HG02970 (cell line): ENCODE measurements at regions not wholly inside any gene's neighbourhood (a gene's known extent, or its start where the extent isn't known, plus 50 kb on each side); places are given as distances from the start of the nearest gene placed in this dataset.
"Not testable (repeated sequence)": the region's sequence is repeated elsewhere in the genome, so short reads cannot be mapped to it uniquely, and the experiment has no call there.

ENCODE experiments used
- ATAC-seq: cut with Tn5 transposase; IDR thresholded peaks from one replicate; pipeline ENCODE4 v1.9.1; 2021; ENCODE audit warnings: mild to moderate bottlenecking, moderate library complexity, moderate number of reproducible peaks; ENCODE audit not compliant: unreplicated experiment, low FRiP score

DNA sequence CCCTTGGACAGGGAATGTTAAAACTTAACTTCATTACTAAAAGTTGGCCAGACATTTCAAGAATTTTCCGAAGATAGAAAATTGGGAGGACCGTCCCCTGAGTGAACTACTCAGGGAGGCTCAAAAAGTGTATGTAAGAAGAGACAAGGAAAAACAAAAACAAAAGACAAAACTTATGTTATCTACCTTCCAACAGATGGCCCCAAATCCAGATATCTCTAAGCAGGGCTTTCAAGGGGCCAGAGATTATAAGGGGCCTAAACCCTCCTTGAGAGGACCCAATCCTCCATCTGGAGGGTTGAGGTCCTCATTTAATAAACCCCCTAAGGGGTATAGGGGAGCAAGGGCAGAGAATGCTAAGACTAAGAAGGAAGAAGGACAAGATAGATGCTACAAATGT, 203.6 kb downstream of the SH2D4B start:
- no peak for ATAC-seq

- no peak for ATAC-seq
Measured at GRCh38 chr10:80750268-80750667, 212.6 kb downstream of the SH2D4B start.

DNA sequence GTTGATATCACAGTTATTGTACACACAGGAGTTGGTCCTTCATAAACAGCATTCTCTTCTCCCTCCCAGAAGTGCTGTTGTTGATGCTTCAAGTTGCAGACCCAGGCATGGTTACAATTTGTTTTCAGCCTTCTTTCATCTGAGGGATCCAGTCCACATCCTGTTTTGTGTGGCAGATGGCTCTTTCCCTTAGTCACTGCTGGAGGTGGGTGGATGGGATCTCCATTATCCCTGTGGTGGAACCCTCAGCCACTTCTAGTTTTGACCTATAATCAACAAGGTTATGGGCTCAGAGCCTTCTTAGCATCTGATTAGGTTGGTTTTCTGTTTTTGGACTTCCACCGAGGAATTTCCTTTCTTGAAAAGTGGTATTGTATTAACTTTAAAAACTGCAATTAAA, 214.2 kb downstream of the SH2D4B start:
- no peak for ATAC-seq

- ATAC-seq = no peak
Measured at GRCh38 chr10:80753612-80754011, 215.9 kb downstream of the SH2D4B start.

DNA sequence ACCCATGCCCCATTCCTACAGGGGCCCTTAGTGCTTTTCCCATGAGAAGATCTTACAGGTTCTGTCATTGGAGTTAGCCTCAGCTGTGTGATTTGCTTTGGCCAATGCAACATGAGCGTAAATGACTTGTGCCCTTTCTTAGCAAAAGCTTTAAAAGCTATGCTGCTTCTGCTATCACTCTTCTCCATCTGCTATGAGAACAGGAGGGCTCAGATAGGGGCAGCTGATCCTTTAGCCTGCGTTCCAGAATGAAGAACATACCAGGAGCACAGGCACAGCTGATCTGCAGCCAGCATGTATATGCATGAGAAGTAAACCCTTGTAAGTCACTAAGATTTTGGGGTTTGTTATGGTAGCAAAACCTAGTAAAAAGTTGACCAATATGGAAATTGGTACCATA, 218.2 kb downstream of the SH2D4B start:
- no peak for ATAC-seq

GRCh38 chr10:80759693-80760092, 222.0 kb downstream of the SH2D4B start:
- ATAC-seq = no peak

- no peak for ATAC-seq
Measured at GRCh38 chr10:80760914-80761371, 223.2 kb downstream of the SH2D4B start.

GRCh38 chr10:80767963-80768362, 230.3 kb downstream of the SH2D4B start:
- no peak for ATAC-seq

GRCh38 chr10:80769700-80770160, 232.0 kb downstream of the SH2D4B start:
- ATAC-seq = no peak

DNA sequence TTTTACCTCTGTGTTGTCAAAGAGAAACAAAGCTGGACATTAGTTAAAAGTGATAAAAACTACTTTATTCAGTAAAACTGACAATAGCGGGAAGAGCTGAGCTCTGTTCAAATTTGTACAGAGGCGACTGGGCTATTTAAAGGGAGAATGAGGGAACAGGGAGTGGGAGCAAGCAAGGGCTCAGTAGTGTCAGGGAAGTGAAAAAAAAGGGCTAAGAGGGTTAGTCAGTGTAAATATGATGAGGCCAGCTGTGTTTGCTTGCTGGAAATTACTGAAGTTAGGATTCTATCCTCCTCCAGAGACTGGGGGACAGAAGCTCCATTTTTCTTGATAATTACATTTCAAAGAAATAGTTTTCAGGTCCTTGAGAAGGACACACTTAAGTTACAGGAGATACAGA, 232.5 kb downstream of the SH2D4B start:
- no peak for ATAC-seq

DNA sequence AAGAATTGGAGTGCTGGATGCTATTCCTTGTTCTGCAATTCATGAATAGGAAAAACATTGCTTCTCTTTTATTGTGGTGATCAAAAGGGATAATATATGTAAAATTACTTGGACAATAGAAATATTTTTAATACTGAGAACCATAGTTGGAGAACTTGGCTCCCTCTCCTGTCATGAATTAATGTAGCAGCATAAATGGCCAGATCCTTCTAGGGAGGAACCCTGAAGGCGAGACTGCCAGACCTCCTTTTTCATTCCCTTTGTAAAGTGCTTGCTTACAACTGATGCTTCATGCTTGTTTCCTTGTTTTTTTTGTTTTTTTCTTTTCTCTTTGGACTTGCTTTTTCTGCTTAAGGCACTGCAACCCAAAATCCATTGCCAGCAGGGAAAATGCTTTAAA, 233.6 kb downstream of the SH2D4B start:
- no peak for ATAC-seq

DNA sequence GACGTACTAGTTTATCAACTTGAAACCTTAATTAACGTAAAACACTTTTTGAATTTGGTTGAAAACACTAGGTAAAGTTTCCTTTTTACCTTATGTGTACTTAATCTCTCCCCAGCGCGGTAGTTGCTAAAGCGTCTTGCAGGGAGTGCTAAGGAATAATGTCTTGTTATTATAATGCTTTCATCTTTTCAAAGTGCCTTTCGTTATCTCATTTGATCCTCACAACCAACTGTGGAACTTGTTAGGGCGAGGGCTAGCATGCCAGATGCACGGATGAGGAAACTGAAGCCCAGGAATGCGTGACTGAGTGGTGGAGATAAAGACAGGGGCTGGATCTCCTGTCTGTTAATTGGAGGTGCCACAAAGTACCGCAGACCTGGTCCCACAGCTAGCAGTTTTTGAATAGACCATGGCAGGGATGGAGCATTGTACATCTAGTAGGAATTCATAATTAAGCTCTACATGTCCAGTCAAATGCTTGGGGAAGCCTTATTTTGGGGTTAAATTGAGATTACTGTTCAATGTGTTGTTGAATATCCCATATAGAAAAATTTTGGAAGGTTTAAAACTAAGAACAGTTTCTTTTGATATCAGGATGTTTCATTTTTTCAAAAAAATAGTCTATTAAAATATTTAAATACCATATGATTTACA, 234.3 kb downstream of the SH2D4B start:
- ATAC-seq = no peak

DNA sequence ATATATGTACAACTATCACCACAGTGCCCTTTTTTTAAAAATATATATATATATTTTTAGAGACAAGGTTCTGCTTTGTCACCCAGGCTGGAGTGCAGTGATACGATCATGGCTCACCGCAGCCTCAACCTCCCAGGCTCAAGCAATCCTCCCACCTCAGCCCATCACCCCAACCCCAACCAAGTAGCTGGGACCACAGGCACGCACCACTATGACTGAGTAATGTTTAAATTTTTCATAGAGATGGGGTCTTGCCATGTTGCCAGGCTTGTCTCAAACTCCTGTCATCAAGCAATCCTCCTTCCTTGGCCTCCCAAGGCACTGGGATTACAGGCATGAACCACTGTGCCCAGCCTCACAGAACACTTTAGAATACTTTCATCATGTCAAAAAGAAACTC, 234.9 kb downstream of the SH2D4B start:
- ATAC-seq = no peak

GRCh38 chr10:80784695-80785094, 247.0 kb downstream of the SH2D4B start:
- no peak for ATAC-seq

DNA sequence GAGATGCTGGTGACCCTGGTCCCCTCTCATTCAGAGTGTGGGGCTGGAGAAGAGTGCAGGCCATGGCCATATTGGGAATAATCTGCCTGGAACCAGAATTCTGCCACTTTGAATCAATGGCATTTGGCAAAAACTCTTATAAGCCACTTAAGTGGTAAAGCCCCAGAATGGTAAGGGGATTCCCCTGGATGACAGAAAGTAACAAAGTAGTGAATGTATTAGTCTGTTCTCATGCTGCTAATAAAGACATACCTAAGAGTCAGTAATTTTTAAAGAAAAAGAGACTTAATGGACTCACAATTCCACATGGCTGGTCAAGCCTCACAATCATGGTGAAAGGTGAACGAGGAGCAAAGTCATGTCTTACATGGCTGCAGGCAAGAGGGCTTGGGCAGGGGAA, 248.6 kb downstream of the SH2D4B start:
- ATAC-seq = no peak

GRCh38 chr10:80787952-80788351, 250.2 kb downstream of the SH2D4B start:
- no peak for ATAC-seq

- no peak for ATAC-seq
Measured at GRCh38 chr10:80794994-80795393, 257.3 kb downstream of the SH2D4B start.

DNA sequence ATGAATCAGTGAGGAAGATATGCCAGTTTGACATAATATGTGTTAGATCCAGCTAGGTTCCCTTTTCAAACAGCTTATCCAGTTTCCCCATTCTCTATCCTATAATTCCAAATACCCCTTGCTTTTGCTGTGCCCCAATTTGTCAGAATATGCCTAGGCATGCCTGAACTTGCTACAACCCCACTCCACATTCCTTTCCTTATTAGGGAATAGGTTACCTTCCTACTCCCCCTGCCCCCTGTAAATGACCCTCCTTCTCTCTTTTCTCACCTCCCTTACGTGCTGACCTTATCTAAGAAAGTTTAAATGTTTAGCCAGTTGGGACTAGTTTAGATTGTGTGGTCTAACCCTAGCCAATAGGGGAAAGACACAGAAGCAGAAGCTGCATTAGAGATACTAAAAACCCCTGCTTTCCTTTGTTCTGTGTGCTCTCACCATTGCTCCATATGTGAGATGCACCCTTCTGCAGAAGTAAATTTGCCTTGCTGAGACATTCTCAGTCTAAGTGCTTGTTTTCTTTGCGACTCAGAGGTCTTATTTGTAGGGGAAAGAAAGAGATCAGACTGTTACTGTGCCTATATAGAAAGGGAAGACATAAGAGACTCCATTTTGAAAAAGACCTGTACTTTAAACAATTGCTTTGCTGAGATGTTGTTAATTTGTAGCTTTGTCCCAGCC, 267.8 kb downstream of the SH2D4B start:
- no peak for ATAC-seq

GRCh38 chr10:80814147-80814652, 276.5 kb downstream of the SH2D4B start:
- ATAC-seq = no peak

DNA sequence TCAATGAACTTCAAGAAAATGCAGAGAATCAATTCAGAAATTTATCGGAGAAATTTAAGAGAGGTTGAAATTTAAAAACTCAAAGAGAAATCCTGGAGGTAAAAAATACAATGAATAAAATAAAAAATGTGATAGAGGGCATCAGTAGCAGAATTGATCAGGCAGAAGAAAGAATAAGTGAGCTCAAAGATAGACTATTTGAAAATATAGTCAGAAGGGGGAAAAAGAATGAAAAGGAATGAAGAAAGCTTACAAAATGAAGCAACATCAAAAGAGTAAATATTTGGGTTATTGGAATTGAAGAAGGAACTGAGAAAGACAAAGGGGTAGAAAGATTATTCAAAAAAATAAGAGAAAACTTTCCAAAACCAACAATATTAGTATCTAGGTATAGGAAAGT, 291.4 kb downstream of the SH2D4B start:
- no peak for ATAC-seq

DNA sequence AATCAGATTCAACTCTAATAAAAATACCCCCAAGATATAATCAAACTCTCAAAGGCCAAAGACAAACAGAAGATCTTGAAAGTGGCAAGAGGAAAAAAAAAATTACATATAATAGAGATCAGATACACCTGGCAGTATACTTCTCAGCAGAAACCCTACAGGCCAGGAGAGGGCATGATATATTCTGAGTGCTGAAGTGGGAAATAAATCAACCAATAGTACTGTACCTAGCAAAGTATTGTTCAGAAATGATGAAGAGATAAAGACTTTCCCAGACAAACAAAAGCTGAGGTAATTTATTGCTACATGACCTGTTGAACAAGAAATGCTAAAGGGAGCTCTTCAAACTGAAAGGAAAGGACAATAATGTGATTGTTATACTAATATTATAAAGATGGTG, 291.9 kb downstream of the SH2D4B start:
- ATAC-seq = no peak

- ATAC-seq = not testable (repeated sequence)
Measured at GRCh38 chr10:80832693-80833092, 295.0 kb downstream of the SH2D4B start.
